KOPT-K1 (cell line): ENCODE measurements at regions not wholly inside any gene's neighbourhood (a gene's known extent, or its start where the extent isn't known, plus 50 kb on each side); places are given as distances from the start of the nearest gene placed in this dataset.
A peak's percentile ranks its signal among the peaks of the same experiment; 100 is the strongest.
"Not testable (repeated sequence)": the region's sequence is repeated elsewhere in the genome, so short reads cannot be mapped to it uniquely, and the experiment has no call there.

Experiments used
- H3K27ac ChIP-seq: fragments of 200-600 bp; sonication (generic); 2 replicates; pipeline ENCODE4 v1.5.1; 2016; ENCODE audit warnings: antibody characterized with exemption, mild to moderate bottlenecking, low read depth, low read length; ENCODE audit not compliant: poor library complexity, severe bottlenecking
- H3K36me3 ChIP-seq: fragments of 200-600 bp; sonication (generic); 2 replicates; pipeline ENCODE4 v1.5.1; 2017; ENCODE audit warnings: antibody characterized with exemption, mild to moderate bottlenecking, low read length, moderate library complexity; ENCODE audit not compliant: insufficient read depth
- H3K9me3 ChIP-seq: fragments of 200-600 bp; sonication (generic); 2 replicates; pipeline ENCODE4 v1.5.1; 2017; ENCODE audit warnings: antibody characterized with exemption, low read length, mild to moderate bottlenecking; ENCODE audit not compliant: insufficient read depth, poor library complexity, severe bottlenecking

GRCh38 chr17:45581860-45582259 is 91.3 kb upstream of the PLEKHM1 start:
- Histone ChIP-seq H3K36me3 (peaks cover 59% of the 10 kb centered on the region), H3K27ac (peak overlapping the region; percentile 98)

GRCh38 chr17:45584092-45585036 is 93.8 kb upstream of the PLEKHM1 start:
- peak overlapping the region; percentile 98 for H3K27ac ChIP-seq
- no peaks in the 10 kb centered on the region for H3K9me3 ChIP-seq
- H3K36me3 ChIP-seq: peaks cover 35% of the 10 kb centered on the region

More at GRCh38 chr17:45581860-45582259, 91.3 kb upstream of the PLEKHM1 start:
- H3K9me3 ChIP-seq: no peaks in the 10 kb centered on the region

- H3K9me3 ChIP-seq: not testable (repeated sequence)
- peak overlapping the region; percentile 98 for H3K27ac ChIP-seq
Observed at GRCh38 chr17:45585037-45585733, 94.7 kb upstream of the PLEKHM1 start.

GRCh38 chr17:45585794-45586650 is 95.5 kb upstream of the PLEKHM1 start:
- H3K27ac ChIP-seq: peak overlapping the region; percentile 98
- not testable (repeated sequence) for H3K9me3 ChIP-seq

More at GRCh38 chr17:45585037-45585733, 94.7 kb upstream of the PLEKHM1 start:
- peaks cover 27% of the 10 kb centered on the region for H3K36me3 ChIP-seq

GRCh38 chr17:45586651-45586934 is 96.1 kb upstream of the PLEKHM1 start:
- peak overlapping the region; percentile 98 for H3K27ac ChIP-seq
- peaks cover 16% of the 10 kb centered on the region for H3K36me3 ChIP-seq
- H3K9me3 ChIP-seq: not testable (repeated sequence)

More at GRCh38 chr17:45585794-45586650, 95.5 kb upstream of the PLEKHM1 start:
- H3K36me3 ChIP-seq: peaks cover 21% of the 10 kb centered on the region

- H3K27ac ChIP-seq: peak overlapping the region; percentile 40
- not testable (repeated sequence) for H3K36me3 ChIP-seq, H3K9me3 ChIP-seq
Observed at GRCh38 chr17:45592433-45592923, 102.0 kb upstream of the PLEKHM1 start.

- not testable (repeated sequence) for H3K27ac ChIP-seq, H3K9me3 ChIP-seq, H3K36me3 ChIP-seq
Observed at GRCh38 chr17:45596347-45596746, 105.8 kb upstream of the PLEKHM1 start.

GRCh38 chr17:45600052-45601012 is 109.8 kb upstream of the PLEKHM1 start:
- H3K36me3 ChIP-seq, H3K9me3 ChIP-seq: not testable (repeated sequence)
- peak overlapping the region; percentile 52 for H3K27ac ChIP-seq

- not testable (repeated sequence) for H3K27ac ChIP-seq, H3K9me3 ChIP-seq, H3K36me3 ChIP-seq
Observed at GRCh38 chr17:45601013-45601412, 110.5 kb upstream of the PLEKHM1 start.

- not testable (repeated sequence) for H3K9me3 ChIP-seq, H3K27ac ChIP-seq
Observed at GRCh38 chr17:45601605-45602539, 111.4 kb upstream of the PLEKHM1 start.

GRCh38 chr17:45605751-45606150 is 115.2 kb upstream of the PLEKHM1 start:
- H3K9me3 ChIP-seq, H3K27ac ChIP-seq, H3K36me3 ChIP-seq: not testable (repeated sequence)

More at GRCh38 chr17:45601605-45602539, 111.4 kb upstream of the PLEKHM1 start:
- H3K36me3 ChIP-seq: not testable (repeated sequence)

GRCh38 chr17:45619984-45620405 is 129.5 kb upstream of the PLEKHM1 start:
- H3K27ac ChIP-seq: peak overlapping the region; percentile 42
- H3K36me3 ChIP-seq, H3K9me3 ChIP-seq: not testable (repeated sequence)

- not testable (repeated sequence) for H3K36me3 ChIP-seq, H3K9me3 ChIP-seq
- H3K27ac ChIP-seq: peak overlapping the region; percentile 42
Observed at GRCh38 chr17:45620468-45620867, 129.9 kb upstream of the PLEKHM1 start.
